ENCODE measurements at regions not wholly inside any gene's neighbourhood (a gene's known extent, or its start where the extent isn't known, plus 50 kb on each side); places are given as distances from the start of the nearest gene placed in this dataset.

DNA sequence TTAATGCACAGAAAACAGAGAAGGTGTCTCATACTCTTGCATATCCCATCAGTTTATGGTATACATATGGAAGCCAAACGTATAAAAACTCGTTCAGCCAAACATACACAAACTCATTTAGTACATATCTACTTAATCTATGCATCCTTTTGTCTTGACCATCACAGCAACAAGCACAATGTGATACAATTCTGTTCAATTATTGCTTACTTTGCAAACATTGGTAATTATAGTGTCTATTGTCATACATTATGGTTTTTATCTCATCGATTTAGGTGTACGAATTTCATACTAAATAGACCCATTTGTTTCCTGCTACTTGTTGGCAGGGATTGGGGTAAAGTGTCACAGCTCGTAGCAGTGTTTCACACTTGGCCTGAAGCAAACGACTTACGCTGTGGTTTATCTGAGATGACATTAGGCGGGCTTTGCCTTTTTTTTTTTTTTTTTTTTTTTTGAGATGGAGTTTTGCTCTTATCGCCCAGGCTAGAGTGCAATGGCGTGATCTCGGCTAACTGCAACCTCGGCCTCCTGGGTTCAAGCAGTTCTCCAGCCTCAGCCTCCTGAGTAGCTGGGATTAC lies 425.9 kb upstream of the JARID2 start:
- TF ChIP-seq, protein P1, sequence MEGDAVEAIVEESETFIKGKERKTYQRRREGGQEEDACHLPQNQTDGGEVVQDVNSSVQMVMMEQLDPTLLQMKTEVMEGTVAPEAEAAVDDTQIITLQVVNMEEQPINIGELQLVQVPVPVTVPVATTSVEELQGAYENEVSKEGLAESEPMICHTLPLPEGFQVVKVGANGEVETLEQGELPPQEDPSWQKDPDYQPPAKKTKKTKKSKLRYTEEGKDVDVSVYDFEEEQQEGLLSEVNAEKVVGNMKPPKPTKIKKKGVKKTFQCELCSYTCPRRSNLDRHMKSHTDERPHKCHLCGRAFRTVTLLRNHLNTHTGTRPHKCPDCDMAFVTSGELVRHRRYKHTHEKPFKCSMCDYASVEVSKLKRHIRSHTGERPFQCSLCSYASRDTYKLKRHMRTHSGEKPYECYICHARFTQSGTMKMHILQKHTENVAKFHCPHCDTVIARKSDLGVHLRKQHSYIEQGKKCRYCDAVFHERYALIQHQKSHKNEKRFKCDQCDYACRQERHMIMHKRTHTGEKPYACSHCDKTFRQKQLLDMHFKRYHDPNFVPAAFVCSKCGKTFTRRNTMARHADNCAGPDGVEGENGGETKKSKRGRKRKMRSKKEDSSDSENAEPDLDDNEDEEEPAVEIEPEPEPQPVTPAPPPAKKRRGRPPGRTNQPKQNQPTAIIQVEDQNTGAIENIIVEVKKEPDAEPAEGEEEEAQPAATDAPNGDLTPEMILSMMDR (conservative IDR thresholded peaks at IDR 0.05; ENCODE audit: control insufficient read depth, insufficient read depth, low read depth, low read length): no peak
- DNase-seq (ENCODE audit: low read depth): no peak
- H3K4me3 ChIP-seq (ENCODE audit: control insufficient read depth, low read depth, low read length): no peak overlapping the region

DNA sequence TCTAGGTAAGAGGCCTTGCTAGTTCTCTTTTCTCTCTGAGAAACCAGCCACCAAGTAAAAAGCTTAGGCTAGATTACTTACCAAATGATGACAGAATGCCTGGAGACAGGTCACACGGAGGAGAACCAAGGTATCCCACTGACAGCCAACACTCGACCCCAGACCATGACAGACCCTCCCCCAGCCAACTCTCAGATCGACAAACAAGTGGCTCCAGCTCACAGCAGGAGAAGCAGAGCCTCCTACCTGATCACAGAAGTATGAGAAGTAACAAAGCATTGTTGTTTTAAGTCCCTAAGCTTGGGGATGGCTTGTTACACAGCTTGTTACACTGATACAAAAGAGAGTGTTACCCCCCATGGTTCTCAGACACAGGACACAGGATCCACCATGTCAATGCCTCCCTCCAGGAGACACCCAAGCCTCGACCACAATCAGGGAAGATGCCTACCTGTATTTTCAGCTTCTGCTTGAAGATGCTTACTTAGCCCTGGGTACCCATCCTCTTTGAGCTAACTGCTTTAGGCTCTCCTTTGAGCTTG lies 423.8 kb upstream of the JARID2 start:
- no peak overlapping the region for H3K4me3 ChIP-seq (ENCODE audit: control insufficient read depth, low read depth, low read length)
- no peak for DNase-seq (ENCODE audit: low read depth)
- TF ChIP-seq, protein P1 (conservative IDR thresholded peaks at IDR 0.05; ENCODE audit: control insufficient read depth, insufficient read depth, low read depth, low read length): no peak

DNA sequence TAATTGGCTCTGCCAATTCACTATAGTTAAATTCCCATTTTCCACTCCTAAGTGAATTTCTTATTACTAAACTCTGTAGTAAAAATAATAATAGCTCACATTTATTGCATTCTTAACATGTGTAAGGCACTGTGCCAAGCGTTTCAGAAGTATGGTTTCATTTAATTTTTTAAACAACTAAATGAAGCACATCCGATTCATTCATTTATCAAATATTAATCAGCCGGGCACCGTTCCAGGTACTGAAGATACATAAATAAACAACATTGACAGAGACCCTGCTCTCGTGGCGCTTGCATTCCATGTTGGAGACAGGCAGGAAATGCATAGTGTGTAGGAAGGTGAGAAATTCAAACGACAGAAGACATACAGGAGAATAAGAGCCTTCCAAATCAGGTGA lies 423.2 kb upstream of the JARID2 start:
- H3K4me3 ChIP-seq (ENCODE audit: control insufficient read depth, low read depth, low read length): no peak overlapping the region
- TF ChIP-seq, protein P1 (conservative IDR thresholded peaks at IDR 0.05; ENCODE audit: control insufficient read depth, insufficient read depth, low read depth, low read length): no peak
- peak; percentile 67 for DNase-seq (ENCODE audit: low read depth)

DNA sequence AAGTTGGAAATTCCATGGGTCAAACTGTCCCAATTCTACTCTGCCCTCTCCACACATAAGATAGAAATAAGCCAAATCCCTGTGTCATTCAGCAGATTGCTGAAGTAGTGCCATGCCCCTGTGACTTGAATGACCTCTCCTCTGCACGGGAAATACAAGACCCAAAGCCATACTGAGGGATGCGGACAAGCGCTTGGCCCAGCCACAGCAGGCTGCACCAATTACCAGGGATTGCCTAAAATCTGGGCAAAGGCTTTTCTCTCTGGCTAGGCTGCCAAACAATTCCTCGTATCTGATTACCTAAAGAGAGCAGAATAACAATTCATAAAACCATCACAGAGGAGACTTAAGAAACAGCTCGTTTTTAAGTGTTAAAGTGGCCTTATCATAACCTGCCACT lies 421.8 kb upstream of the JARID2 start:
- TF ChIP-seq, protein P1 (conservative IDR thresholded peaks at IDR 0.05; ENCODE audit: control insufficient read depth, insufficient read depth, low read depth, low read length): no peak
- DNase-seq (ENCODE audit: low read depth): no peak

DNA sequence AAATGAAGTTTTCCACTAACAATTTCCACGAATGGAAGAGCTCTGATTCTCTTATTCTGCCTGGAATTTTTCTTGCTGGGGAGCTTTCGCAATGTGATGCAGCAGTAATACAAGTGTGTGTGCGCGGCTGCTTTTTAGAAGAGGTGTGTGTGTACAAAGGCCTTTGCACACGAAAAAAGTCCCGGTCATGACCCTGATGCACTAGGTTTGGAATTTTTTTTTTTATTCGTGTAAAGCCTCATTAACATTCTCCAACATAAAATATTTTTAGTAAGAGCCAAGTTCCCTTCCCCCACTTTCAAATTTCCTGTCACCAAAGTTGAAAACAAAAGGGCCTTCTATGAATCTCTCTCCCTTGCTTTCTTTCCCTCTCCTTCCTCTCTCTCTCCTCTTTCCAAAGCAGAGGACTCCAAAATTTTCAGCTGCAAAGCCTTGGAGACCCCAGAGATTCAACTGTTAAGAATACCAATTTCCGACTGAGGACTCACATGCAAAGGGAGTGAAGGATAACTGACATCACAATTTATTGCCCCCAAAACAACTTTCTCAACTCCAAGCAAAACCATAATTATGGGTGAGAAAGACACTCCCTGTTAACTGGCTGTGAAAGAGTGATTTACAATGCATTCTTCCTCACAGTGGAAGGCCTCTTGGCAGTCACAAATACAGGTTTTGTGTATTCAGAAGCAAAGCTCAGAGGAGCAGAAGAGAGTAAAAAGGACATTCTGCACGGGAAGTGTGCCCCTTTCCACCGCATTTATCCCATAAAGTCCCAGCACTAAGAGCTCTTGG lies 421.2 kb upstream of the JARID2 start:
- H3K4me3 ChIP-seq (ENCODE audit: control insufficient read depth, low read depth, low read length): no peak overlapping the region
- TF ChIP-seq, protein P1 (conservative IDR thresholded peaks at IDR 0.05; ENCODE audit: control insufficient read depth, insufficient read depth, low read depth, low read length): no peak
- no peak for DNase-seq (ENCODE audit: low read depth)

More for the DNA sequence above, 421.8 kb upstream of the JARID2 start:
- no peak overlapping the region for H3K4me3 ChIP-seq (ENCODE audit: control insufficient read depth, low read depth, low read length)

DNA sequence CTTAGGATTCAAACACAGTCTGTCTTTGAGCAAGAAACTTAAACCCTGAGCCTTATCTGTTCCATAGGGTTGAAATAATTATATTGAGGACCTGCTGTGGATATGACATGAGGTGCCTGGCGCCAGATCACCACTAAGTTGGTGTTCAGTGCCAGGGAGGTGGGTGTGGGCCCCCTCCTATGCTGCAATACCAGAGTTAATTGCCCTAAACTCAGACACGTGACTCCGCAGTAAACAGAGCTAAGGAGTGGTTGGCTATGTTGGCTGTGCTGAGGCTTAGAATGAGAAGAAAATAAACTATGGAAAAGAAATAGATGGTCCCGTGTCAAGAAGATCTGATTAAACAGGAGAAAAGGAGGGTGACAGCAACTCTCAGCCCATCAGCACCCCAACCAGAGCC lies 419.4 kb upstream of the JARID2 start:
- TF ChIP-seq, protein P1 (conservative IDR thresholded peaks at IDR 0.05; ENCODE audit: control insufficient read depth, insufficient read depth, low read depth, low read length): no peak
- H3K4me3 ChIP-seq (ENCODE audit: control insufficient read depth, low read depth, low read length): no peak overlapping the region
- DNase-seq (ENCODE audit: low read depth): no peak

Measured in fibroblast of mammary gland (primary cell).